Glutamatergic neuron (in vitro differentiated cells): ENCODE measurements at regions not wholly inside any gene's neighbourhood (a gene's known extent, or its start where the extent isn't known, plus 50 kb on each side); places are given as distances from the start of the nearest gene placed in this dataset.

ENCODE experiments used
- DNase-seq: peaks from one replicate; pipeline ENCODE4 v3.0.0; 2022
- H3K27ac Mint-ChIP-seq: one replicate; pipeline ENCODE4 v1.8.0; 2020; ENCODE audit warnings: mild to moderate bottlenecking, mixed read lengths, inconsistent platforms; ENCODE audit not compliant: unreplicated experiment
- H3K27me3 Mint-ChIP-seq: one replicate; pipeline ENCODE4 v1.8.0; 2020; ENCODE audit warnings: mild to moderate bottlenecking, moderate library complexity, mixed read lengths, inconsistent platforms; ENCODE audit not compliant: unreplicated experiment
- H3K36me3 Mint-ChIP-seq: one replicate; pipeline ENCODE4 v1.8.0; 2020; ENCODE audit warnings: mild to moderate bottlenecking, mixed read lengths, inconsistent platforms; ENCODE audit not compliant: unreplicated experiment
- H3K4me1 Mint-ChIP-seq: one replicate; pipeline ENCODE4 v1.8.0; 2020; ENCODE audit warnings: mild to moderate bottlenecking, low read depth, mixed read lengths, inconsistent platforms; ENCODE audit not compliant: unreplicated experiment
- H3K4me3 Mint-ChIP-seq: one replicate; pipeline ENCODE4 v1.8.0; 2020; ENCODE audit warnings: mild to moderate bottlenecking, mixed read lengths, inconsistent platforms; ENCODE audit not compliant: unreplicated experiment
- H3K9me3 Mint-ChIP-seq: one replicate; pipeline ENCODE4 v1.8.0; 2020; ENCODE audit warnings: mild to moderate bottlenecking, moderate library complexity, mixed read lengths, inconsistent platforms; ENCODE audit not compliant: unreplicated experiment
- TF ChIP-seq, protein P1 (sequence below): fragments of 200-600 bp; sonication (generic); IDR thresholded peaks from one replicate; pipeline ENCODE4 v1.5.0; 2021; ENCODE audit not compliant: partially characterized antibody, unreplicated experiment

DNA sequence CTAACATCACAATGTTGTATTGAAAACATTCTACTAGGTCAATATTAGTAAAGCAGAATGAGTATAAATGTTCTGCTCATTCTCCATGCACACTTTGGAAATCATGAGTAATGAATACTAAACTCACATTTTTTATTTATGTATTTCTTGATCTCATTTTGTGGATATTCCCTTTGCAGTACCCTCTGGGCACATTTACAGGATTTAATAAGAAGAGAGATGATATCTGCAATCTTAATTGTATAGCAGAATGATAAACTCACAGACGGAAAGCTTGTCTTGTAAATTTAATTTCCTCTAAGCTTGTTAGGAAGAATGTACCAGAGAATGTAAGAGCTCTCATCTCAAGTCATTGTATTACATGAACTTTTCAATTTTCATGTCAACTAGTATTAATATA is 1279.7 kb downstream of the PCDH7 start:
- peaks cover 9% of the 10 kb centered on the region for H3K4me1 Mint-ChIP-seq
- H3K4me3 Mint-ChIP-seq: no peak overlapping the region
- H3K9me3 Mint-ChIP-seq: no peaks in the 10 kb centered on the region
- no peak for DNase-seq
- H3K36me3 Mint-ChIP-seq: no peaks in the 10 kb centered on the region
- TF ChIP-seq, protein P1, sequence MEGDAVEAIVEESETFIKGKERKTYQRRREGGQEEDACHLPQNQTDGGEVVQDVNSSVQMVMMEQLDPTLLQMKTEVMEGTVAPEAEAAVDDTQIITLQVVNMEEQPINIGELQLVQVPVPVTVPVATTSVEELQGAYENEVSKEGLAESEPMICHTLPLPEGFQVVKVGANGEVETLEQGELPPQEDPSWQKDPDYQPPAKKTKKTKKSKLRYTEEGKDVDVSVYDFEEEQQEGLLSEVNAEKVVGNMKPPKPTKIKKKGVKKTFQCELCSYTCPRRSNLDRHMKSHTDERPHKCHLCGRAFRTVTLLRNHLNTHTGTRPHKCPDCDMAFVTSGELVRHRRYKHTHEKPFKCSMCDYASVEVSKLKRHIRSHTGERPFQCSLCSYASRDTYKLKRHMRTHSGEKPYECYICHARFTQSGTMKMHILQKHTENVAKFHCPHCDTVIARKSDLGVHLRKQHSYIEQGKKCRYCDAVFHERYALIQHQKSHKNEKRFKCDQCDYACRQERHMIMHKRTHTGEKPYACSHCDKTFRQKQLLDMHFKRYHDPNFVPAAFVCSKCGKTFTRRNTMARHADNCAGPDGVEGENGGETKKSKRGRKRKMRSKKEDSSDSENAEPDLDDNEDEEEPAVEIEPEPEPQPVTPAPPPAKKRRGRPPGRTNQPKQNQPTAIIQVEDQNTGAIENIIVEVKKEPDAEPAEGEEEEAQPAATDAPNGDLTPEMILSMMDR: no peak
- H3K27ac Mint-ChIP-seq: no peak overlapping the region
- peaks cover 2% of the 10 kb centered on the region for H3K27me3 Mint-ChIP-seq

DNA sequence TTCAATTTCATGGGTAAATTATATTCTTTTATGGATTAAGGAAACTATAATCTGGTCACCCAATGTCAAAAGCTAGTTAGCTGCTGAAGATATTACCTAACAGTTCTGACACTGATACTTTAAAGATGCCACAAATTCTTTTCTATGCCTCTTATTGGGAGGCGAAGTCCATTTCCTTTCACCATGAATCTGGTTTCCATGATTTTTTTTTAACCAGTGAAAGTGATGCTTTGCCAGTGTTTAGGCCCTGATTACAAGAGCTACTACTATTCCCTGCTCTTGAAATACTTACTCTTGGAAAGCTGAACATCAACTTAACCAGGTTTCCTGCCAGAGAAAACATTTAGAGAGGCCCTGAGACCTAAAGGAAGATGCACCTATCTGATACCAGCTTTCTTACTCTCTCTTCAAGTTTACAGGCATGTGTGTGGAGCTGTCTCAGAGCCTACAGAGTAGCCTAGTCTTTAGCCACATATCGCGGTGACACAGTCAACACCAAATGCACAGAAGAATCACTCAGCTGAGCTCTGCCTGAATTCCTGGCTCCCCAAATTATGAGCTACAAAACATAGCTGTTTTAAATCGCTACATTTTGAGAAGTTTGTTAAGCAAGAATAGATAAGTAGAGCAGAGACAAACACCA is 1280.8 kb downstream of the PCDH7 start:
- H3K27me3 Mint-ChIP-seq: peaks cover 2% of the 10 kb centered on the region
- DNase-seq: no peak
- H3K27ac Mint-ChIP-seq: no peak overlapping the region
- H3K36me3 Mint-ChIP-seq: no peaks in the 10 kb centered on the region
- no peak overlapping the region for H3K4me3 Mint-ChIP-seq
- peaks cover 8% of the 10 kb centered on the region for H3K4me1 Mint-ChIP-seq
- TF ChIP-seq, protein P1: no peak
- no peaks in the 10 kb centered on the region for H3K9me3 Mint-ChIP-seq

- Mint-ChIP-seq H3K4me3 (no peak overlapping the region), H3K36me3 (no peaks in the 10 kb centered on the region), H3K4me1 (peaks cover 8% of the 10 kb centered on the region), H3K27ac (no peak overlapping the region), H3K9me3 (no peaks in the 10 kb centered on the region), H3K27me3 (peaks cover 2% of the 10 kb centered on the region)
- DNase-seq: no peak
- TF ChIP-seq, protein P1: no peak
These were observed 1282.0 kb downstream of the PCDH7 start for GRCh38 chr4:32002037-32002747.

GRCh38 chr4:32003548-32003947 is 1283.4 kb downstream of the PCDH7 start:
- peaks cover 8% of the 10 kb centered on the region for H3K4me1 Mint-ChIP-seq
- no peak for DNase-seq
- H3K9me3 Mint-ChIP-seq: no peaks in the 10 kb centered on the region
- no peak overlapping the region for H3K4me3 Mint-ChIP-seq
- no peak overlapping the region for H3K27ac Mint-ChIP-seq
- no peaks in the 10 kb centered on the region for H3K27me3 Mint-ChIP-seq
- TF ChIP-seq, protein P1: no peak
- H3K36me3 Mint-ChIP-seq: no peaks in the 10 kb centered on the region

DNA sequence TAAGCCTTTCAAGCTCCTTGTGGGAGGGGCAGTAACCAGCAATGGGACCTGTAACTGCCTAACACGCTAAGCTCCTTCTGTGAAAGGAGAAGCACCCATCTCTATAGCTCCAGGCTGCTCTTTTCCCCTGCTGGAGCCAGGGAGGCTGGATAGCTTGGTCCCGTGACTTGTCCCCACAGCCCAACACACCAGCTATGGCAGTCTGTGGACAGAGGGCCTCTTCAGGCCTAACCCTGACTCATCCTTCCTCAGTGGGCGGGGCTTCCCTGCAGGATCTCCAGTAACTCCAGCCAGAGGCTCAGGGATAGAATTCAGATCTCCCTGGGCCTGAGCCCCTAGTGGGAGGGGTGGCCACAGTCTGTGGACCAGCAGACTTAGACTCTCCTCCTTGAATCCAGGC is 1290.1 kb downstream of the PCDH7 start:
- Mint-ChIP-seq H3K4me1 (no peaks in the 10 kb centered on the region), H3K27me3 (no peaks in the 10 kb centered on the region), H3K36me3 (no peaks in the 10 kb centered on the region), H3K4me3 (no peak overlapping the region), H3K27ac (no peak overlapping the region), H3K9me3 (peaks cover 2% of the 10 kb centered on the region)
- TF ChIP-seq, protein P1: no peak
- no peak for DNase-seq
